ENCODE measurements at regions not wholly inside any gene's neighbourhood (a gene's known extent, or its start where the extent isn't known, plus 50 kb on each side); places are given as distances from the start of the nearest gene placed in this dataset.

DNA sequence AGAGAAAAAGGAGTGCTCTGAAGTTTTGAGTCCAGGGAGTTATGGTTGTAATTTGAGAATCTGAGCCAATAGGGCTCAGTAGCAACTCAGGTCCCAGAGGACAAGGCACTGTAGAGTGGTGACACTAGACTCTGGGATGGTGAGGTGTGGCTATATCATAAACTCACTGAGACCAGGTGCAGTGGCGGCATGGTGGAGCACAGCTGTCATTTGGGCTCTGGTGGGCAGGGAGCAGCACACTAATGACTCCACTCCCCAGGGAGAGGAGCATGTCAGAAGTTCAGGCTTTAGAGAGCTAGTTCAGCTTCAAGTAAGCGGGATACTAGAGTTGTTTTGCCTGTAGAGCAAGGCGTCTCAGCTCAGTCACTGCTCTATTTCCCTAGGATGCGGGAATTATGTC lies 165.4 kb upstream of the USP38 start (continued):
- TF ChIP-seq, protein P1, sequence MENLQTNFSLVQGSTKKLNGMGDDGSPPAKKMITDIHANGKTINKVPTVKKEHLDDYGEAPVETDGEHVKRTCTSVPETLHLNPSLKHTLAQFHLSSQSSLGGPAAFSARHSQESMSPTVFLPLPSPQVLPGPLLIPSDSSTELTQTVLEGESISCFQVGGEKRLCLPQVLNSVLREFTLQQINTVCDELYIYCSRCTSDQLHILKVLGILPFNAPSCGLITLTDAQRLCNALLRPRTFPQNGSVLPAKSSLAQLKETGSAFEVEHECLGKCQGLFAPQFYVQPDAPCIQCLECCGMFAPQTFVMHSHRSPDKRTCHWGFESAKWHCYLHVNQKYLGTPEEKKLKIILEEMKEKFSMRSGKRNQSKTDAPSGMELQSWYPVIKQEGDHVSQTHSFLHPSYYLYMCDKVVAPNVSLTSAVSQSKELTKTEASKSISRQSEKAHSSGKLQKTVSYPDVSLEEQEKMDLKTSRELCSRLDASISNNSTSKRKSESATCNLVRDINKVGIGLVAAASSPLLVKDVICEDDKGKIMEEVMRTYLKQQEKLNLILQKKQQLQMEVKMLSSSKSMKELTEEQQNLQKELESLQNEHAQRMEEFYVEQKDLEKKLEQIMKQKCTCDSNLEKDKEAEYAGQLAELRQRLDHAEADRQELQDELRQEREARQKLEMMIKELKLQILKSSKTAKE (CRISPR knock-in tag; IDR thresholded peaks at IDR 0.05; ENCODE audit: borderline replicate concordance), result no peak
- TF ChIP-seq ZNF496 (CRISPR knock-in tag; IDR thresholded peaks at IDR 0.05; ENCODE audit: insufficient replicate concordance), result no peak

DNA sequence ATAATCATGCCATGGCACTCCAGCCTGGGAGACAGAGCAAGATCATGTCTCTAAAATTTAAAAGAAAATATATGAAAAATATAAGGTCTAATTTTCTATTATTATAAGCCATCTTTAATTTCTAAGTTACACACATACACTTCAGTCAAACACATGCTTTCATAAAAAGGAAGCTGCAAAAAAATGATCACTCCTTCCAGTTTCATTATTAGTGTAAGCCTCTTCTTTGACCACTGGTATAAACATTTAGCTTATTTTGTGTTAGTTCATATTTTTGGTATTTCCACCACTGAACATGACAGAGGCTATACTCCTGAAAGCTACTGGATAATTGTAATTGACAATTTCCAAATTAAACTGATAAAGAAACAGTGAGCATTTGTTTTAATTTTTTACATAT lies 163.3 kb upstream of the USP38 start:
- CTCF ChIA-PET (ENCODE audit: low intra/inter-chr PET ratio, low total read pairs), result no interaction called here
- no peak overlapping the region for H3K9ac ChIP-seq (ENCODE audit: insufficient read depth, low read depth, low read length)
- no peak overlapping the region for H3K4me3 ChIP-seq (replicated peaks in 1 of 3; ENCODE audit: insufficient read depth in 1 of 3, low read depth in 2 of 3, low read length in 3 of 3)
- in situ Hi-C loops (cut with HindIII; ENCODE audit: extremely low pct_ligation_motif_present, low pct_unique_long_range_greater_than_20kb) (no loop called here), intact Hi-C loops (cut with micrococcal nuclease; ENCODE audit: unreplicated experiment) (no loop called here)
- FAIRE-seq, result no peak
- no TSS peak for BruUV-seq (replicated peaks)
- POLR2A ChIA-PET, result no interaction called here
- no peaks in the 10 kb centered on the region for H3K79me2 ChIP-seq (ENCODE audit: insufficient read depth, low read length)
- H3K9me3 ChIP-seq (ENCODE audit: low read length), result no peaks in the 10 kb centered on the region
- H2AFZ ChIP-seq (ENCODE audit: low read length), result no peak overlapping the region
- ATAC-seq, result no peak
- no peak for TF ChIP-seq ZNF432 (CRISPR knock-in tag; IDR thresholded peaks at IDR 0.05; ENCODE audit: borderline replicate concordance)
- H4K20me1 ChIP-seq (ENCODE audit: insufficient read depth, low read length), result no peaks in the 10 kb centered on the region
- DNase-seq (ENCODE audit: low spot score), result no peak
- no peaks in the 10 kb centered on the region for H3K4me1 ChIP-seq (ENCODE audit: insufficient read depth, low read length)
- no peaks in the 10 kb centered on the region for H3K36me3 ChIP-seq (replicated peaks in 1 of 2; ENCODE audit: control insufficient read depth in 1 of 2, insufficient read depth in 2 of 2, low read length in 2 of 2)
- no peak overlapping the region for H3K4me2 ChIP-seq (ENCODE audit: low read depth, low read length)
- no peaks in the 10 kb centered on the region for H3K27me3 ChIP-seq (ENCODE audit: control insufficient read depth in 1 of 2, insufficient read depth in 2 of 2, low read length in 2 of 2)
- H3K27ac ChIP-seq (ENCODE audit: extremely low read length, insufficient read depth, low read length), result no peak overlapping the region

- Histone ChIP-seq H2AFZ (ENCODE audit: low read length) (no peak overlapping the region), H3K9ac (ENCODE audit: insufficient read depth, low read depth, low read length) (no peak overlapping the region), H3K4me3 (replicated peaks in 1 of 3; ENCODE audit: insufficient read depth in 1 of 3, low read depth in 2 of 3, low read length in 3 of 3) (no peak overlapping the region), H3K79me2 (ENCODE audit: insufficient read depth, low read length) (no peaks in the 10 kb centered on the region), H3K9me3 (ENCODE audit: low read length) (no peaks in the 10 kb centered on the region), H3K36me3 (replicated peaks in 1 of 2; ENCODE audit: control insufficient read depth in 1 of 2, insufficient read depth in 2 of 2, low read length in 2 of 2) (no peaks in the 10 kb centered on the region), H3K27me3 (ENCODE audit: control insufficient read depth in 1 of 2, insufficient read depth in 2 of 2, low read length in 2 of 2) (no peaks in the 10 kb centered on the region), H4K20me1 (ENCODE audit: insufficient read depth, low read length) (no peaks in the 10 kb centered on the region), H3K4me1 (ENCODE audit: insufficient read depth, low read length) (no peaks in the 10 kb centered on the region), H3K4me2 (ENCODE audit: low read depth, low read length) (no peak overlapping the region), H3K27ac (ENCODE audit: extremely low read length, insufficient read depth, low read length) (no peak overlapping the region)
- ATAC-seq (no peak), DNase-seq (ENCODE audit: low spot score) (no peak), FAIRE-seq (no peak)
- TF ChIP-seq, protein P2, sequence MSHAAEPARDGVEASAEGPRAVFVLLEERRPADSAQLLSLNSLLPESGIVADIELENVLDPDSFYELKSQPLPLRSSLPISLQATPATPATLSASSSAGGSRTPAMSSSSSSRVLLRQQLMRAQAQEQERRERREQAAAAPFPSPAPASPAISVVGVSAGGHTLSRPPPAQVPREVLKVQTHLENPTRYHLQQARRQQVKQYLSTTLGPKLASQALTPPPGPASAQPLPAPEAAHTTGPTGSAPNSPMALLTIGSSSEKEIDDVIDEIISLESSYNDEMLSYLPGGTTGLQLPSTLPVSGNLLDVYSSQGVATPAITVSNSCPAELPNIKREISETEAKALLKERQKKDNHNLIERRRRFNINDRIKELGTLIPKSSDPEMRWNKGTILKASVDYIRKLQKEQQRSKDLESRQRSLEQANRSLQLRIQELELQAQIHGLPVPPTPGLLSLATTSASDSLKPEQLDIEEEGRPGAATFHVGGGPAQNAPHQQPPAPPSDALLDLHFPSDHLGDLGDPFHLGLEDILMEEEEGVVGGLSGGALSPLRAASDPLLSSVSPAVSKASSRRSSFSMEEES (CRISPR knock-in tag; IDR thresholded peaks at IDR 0.05), result no peak
- no peak for TF ChIP-seq KDM1A (CRISPR knock-in tag; IDR thresholded peaks at IDR 0.05)
- in situ Hi-C loops (cut with HindIII; ENCODE audit: extremely low pct_ligation_motif_present, low pct_unique_long_range_greater_than_20kb) (no loop called here), intact Hi-C loops (cut with micrococcal nuclease; ENCODE audit: unreplicated experiment) (no loop called here)
- ChIA-PET CTCF (ENCODE audit: low intra/inter-chr PET ratio, low total read pairs) (no interaction called here), POLR2A (no interaction called here)
- no TSS peak for BruUV-seq (replicated peaks)
Observed at GRCh38 chr4:143023239-143023918, 161.3 kb upstream of the USP38 start.
